SKM-1 (cell line): ENCODE measurements at regions not wholly inside any gene's neighbourhood (a gene's known extent, or its start where the extent isn't known, plus 50 kb on each side); places are given as distances from the start of the nearest gene placed in this dataset.

Source experiments
- DNase-seq: peaks from one replicate; lab custom pipeline; 2025; ENCODE audit not compliant: unreplicated experiment; lab: John Stamatoyannopoulos, UW

GRCh38 chr5:82413302-82414040, 135.3 kb upstream of the RPS23 start:
- no peak for DNase-seq

GRCh38 chr5:82408033-82408432, 129.9 kb upstream of the RPS23 start:
- DNase-seq = no peak

GRCh38 chr5:82406205-82406773, 128.1 kb upstream of the RPS23 start:
- no peak for DNase-seq

- no peak for DNase-seq
Measured at GRCh38 chr5:82405618-82406204, 127.6 kb upstream of the RPS23 start.

GRCh38 chr5:82405161-82405560, 127.0 kb upstream of the RPS23 start:
- no peak for DNase-seq

- no peak for DNase-seq
Measured at GRCh38 chr5:82404382-82404945, 126.3 kb upstream of the RPS23 start.

- no peak for DNase-seq
Measured at GRCh38 chr5:82403724-82404123, 125.6 kb upstream of the RPS23 start.

GRCh38 chr5:82403026-82403425, 124.9 kb upstream of the RPS23 start:
- DNase-seq = no peak

GRCh38 chr5:82399111-82399510, 121.0 kb upstream of the RPS23 start:
- DNase-seq = no peak

- no peak for DNase-seq
Measured at GRCh38 chr5:82397741-82398320, 119.7 kb upstream of the RPS23 start.

GRCh38 chr5:82396871-82397514, 118.8 kb upstream of the RPS23 start:
- no peak for DNase-seq

GRCh38 chr5:82396396-82396795, 118.2 kb upstream of the RPS23 start:
- no peak for DNase-seq

- DNase-seq = no peak
Measured at GRCh38 chr5:82393951-82394350, 115.8 kb upstream of the RPS23 start.

GRCh38 chr5:82390088-82390487, 111.9 kb upstream of the RPS23 start:
- DNase-seq = no peak

GRCh38 chr5:82389347-82389746, 111.2 kb upstream of the RPS23 start:
- DNase-seq = no peak

- no peak for DNase-seq
Measured at GRCh38 chr5:82388181-82388580, 110.0 kb upstream of the RPS23 start.

GRCh38 chr5:82387819-82388166, 109.6 kb upstream of the RPS23 start:
- no peak for DNase-seq

GRCh38 chr5:82387001-82387818, 109.1 kb upstream of the RPS23 start:
- DNase-seq = no peak

GRCh38 chr5:82386576-82386975, 108.4 kb upstream of the RPS23 start:
- DNase-seq = no peak

GRCh38 chr5:82384034-82384750, 106.0 kb upstream of the RPS23 start:
- no peak for DNase-seq
